Loucy (cell line): ENCODE measurements at regions not wholly inside any gene's neighbourhood (a gene's known extent, or its start where the extent isn't known, plus 50 kb on each side); places are given as distances from the start of the nearest gene placed in this dataset.

Experiments
- CTCF ChIP-seq: fragments of 200-600 bp; sonication (generic); conservative IDR thresholded peaks from 2 replicates; pipeline ENCODE4 v1.5.1; 2014; ENCODE audit warnings: mild to moderate bottlenecking, antibody characterized with exemption, low read length
- EZH2phosphoT487 ChIP-seq: fragments of 200-600 bp; IDR thresholded peaks from 2 replicates; pipeline ENCODE4 v1.6.1; 2018; ENCODE audit warnings: antibody characterized with exemption, mild to moderate bottlenecking, moderate library complexity, borderline replicate concordance

GRCh38 chr9:89879276-89879675 lies 274.5 kb downstream of the GADD45G start:
- TF ChIP-seq CTCF (no peak), EZH2phosphoT487 (no peak)
